B cell (primary cell): ENCODE measurements at regions not wholly inside any gene's neighbourhood (a gene's known extent, or its start where the extent isn't known, plus 50 kb on each side); places are given as distances from the start of the nearest gene placed in this dataset.
"Not testable (repeated sequence)": the region's sequence is repeated elsewhere in the genome, so short reads cannot be mapped to it uniquely, and the experiment has no call there.

ENCODE experiments used
- ATAC-seq: fragments of 200-7000 bp; cut with Tn5 transposase; one replicate; pipeline ENCODE4 v1.10.0; 2021; ENCODE audit warnings: low read depth, mild to moderate bottlenecking, moderate number of reproducible peaks, moderate library complexity
- CTCF ChIA-PET: fragments of 350-600 bp; sonication (Branson Sonifier 250); formaldehyde crosslinking; loops from one replicate; lab custom pipeline; 2021; ENCODE audit warnings: antibody characterized with exemption, inconsistent platforms; lab: Charles Lee
- POLR2A ChIA-PET: fragments of 350-600 bp; sonication (Branson Sonifier 250); formaldehyde crosslinking; loops from one replicate; lab custom pipeline; 2021; ENCODE audit warnings: antibody characterized with exemption; lab: Charles Lee
- DNase-seq: peaks from one replicate; pipeline ENCODE4 v3.0.0; 2013
- H2AFZ ChIP-seq: 2 replicates; pipeline ENCODE4 v1.6.1; 2012; ENCODE audit warnings: mild to moderate bottlenecking, low read depth, low read length; ENCODE audit not compliant: insufficient read depth, poor library complexity, severe bottlenecking
- H3K27ac ChIP-seq, 2 donors: 1 replicate in 1 of 2; 2 replicates in 1 of 2; pipeline ENCODE4 v1.5.1; 2012 to 2013; ENCODE audit warnings: low read length in 2 of 2, mild to moderate bottlenecking in 2 of 2, moderate library complexity in 1 of 2
- H3K27me3 ChIP-seq, 4 experiments: fragments of 200-600 bp in 1 of 4; sonication (generic) in 1 of 4; replicated peaks in 1 of 4; 1 replicate in 2 of 4; 2 replicates in 2 of 4; pipeline versions ENCODE4 v1.6.1 to v1.7.0; 2013 to 2016; ENCODE audit warnings: low read length in 3 of 4, mild to moderate bottlenecking in 2 of 4, mixed read lengths in 1 of 4, moderate library complexity in 1 of 4; ENCODE audit not compliant: insufficient read depth in 4 of 4, control insufficient read depth in 3 of 4; ENCODE audit errors: control extremely low read depth in 1 of 4
- H3K36me3 ChIP-seq, 2 experiments: replicated peaks in 1 of 2; 1 replicate in 1 of 2; 2 replicates in 1 of 2; pipeline versions ENCODE4 v1.6.1 to v1.7.1; 2013; ENCODE audit warnings: low read length in 1 of 2; ENCODE audit not compliant: insufficient read depth in 2 of 2, control insufficient read depth in 1 of 2; ENCODE audit errors: control extremely low read depth in 1 of 2, extremely low read depth in 1 of 2
- H3K4me1 ChIP-seq, 2 donors: fragments of 200-600 bp in 1 of 2; sonication (generic) in 1 of 2; 1 replicate in 1 of 2; 2 replicates in 1 of 2; pipeline versions ENCODE4 v1.5.1 to v1.6.1; 2013 to 2017; ENCODE audit warnings: low read length in 2 of 2; ENCODE audit not compliant: control insufficient read depth in 2 of 2, insufficient read depth in 2 of 2
- H3K4me2 ChIP-seq: replicated peaks from 2 replicates; pipeline ENCODE3; 2012; ENCODE audit warnings: mild to moderate bottlenecking, low read depth, low read length; ENCODE audit not compliant: poor library complexity, severe bottlenecking
- H3K4me3 ChIP-seq, 5 experiments: fragments of 200-600 bp in 1 of 5; sonication (generic) in 1 of 5; 1 replicate in 3 of 5; 2 replicates in 2 of 5; pipeline versions ENCODE4 v1.5.1 to v1.7.0; 2011 to 2016; ENCODE audit warnings: low read length in 4 of 5, mild to moderate bottlenecking in 4 of 5, low read depth in 2 of 5, control low read depth in 1 of 5, moderate library complexity in 1 of 5; ENCODE audit not compliant: insufficient read depth in 1 of 5; ENCODE audit errors: control extremely low read depth in 1 of 5, extremely low read depth in 1 of 5
- H3K79me2 ChIP-seq: fragments of 200-600 bp; sonication (generic); one replicate; pipeline ENCODE4 v1.6.0; 2016; ENCODE audit warnings: low read length; ENCODE audit not compliant: control insufficient read depth, insufficient read depth
- H3K9ac ChIP-seq: fragments of 200-600 bp; sonication (generic); 2 replicates; pipeline ENCODE4 v1.6.1; 2017; ENCODE audit warnings: mild to moderate bottlenecking, low read length, moderate library complexity
- H3K9me3 ChIP-seq, 3 donors: one replicate each; pipeline versions ENCODE4 v1.6.1 to v1.7.1; 2013; ENCODE audit warnings: low read length in 2 of 3; ENCODE audit not compliant: control insufficient read depth in 2 of 3, insufficient read depth in 1 of 3; ENCODE audit errors: control extremely low read depth in 1 of 3
- H4K20me1 ChIP-seq: 2 replicates; pipeline ENCODE4 v1.6.0; 2012; ENCODE audit warnings: mild to moderate bottlenecking, low read length; ENCODE audit not compliant: insufficient read depth, control insufficient read depth, poor library complexity, severe bottlenecking
- H3K27ac Mint-ChIP-seq: one replicate; pipeline ENCODE4 v1.8.0; 2021; ENCODE audit warnings: mixed read lengths
- H3K27me3 Mint-ChIP-seq: one replicate; pipeline ENCODE4 v1.8.0; 2021; ENCODE audit warnings: mixed read lengths
- H3K4me1 Mint-ChIP-seq: one replicate; pipeline ENCODE4 v1.8.0; 2021; ENCODE audit warnings: mixed read lengths
- H3K4me3 Mint-ChIP-seq: one replicate; pipeline ENCODE4 v1.8.0; 2021; ENCODE audit warnings: mixed read lengths
- H3K9me3 Mint-ChIP-seq: one replicate; pipeline ENCODE4 v1.8.0; 2022; ENCODE audit warnings: mixed read lengths; ENCODE audit not compliant: insufficient read depth
- CTCF ChIP-seq: fragments of 200-600 bp; IDR thresholded peaks from one replicate; pipeline ENCODE4 v1.8.0; 2022; ENCODE audit warnings: antibody characterized with exemption, mild to moderate bottlenecking
- EZH2 ChIP-seq: IDR thresholded peaks from 2 replicates; pipeline ENCODE4 v1.6.1; 2012; ENCODE audit warnings: borderline replicate concordance, low read depth, mild to moderate bottlenecking, moderate library complexity, low read length; ENCODE audit not compliant: insufficient read depth, poor library complexity, severe bottlenecking
- WGBS: methylation state at CpG from one replicate; pipeline ENCODE4 v1.1.5; 2013; ENCODE audit warnings: missing lambda C conversion rate; ENCODE audit not compliant: insufficient coverage; 5-methylcytosine and 5-hydroxymethylcytosine counted together
- intact Hi-C: fragments of 100-400 bp; cut with micrococcal nuclease; formaldehyde crosslinking; loops from one replicate; pipeline ENCODE4 v1.10.0; 2022

DNA sequence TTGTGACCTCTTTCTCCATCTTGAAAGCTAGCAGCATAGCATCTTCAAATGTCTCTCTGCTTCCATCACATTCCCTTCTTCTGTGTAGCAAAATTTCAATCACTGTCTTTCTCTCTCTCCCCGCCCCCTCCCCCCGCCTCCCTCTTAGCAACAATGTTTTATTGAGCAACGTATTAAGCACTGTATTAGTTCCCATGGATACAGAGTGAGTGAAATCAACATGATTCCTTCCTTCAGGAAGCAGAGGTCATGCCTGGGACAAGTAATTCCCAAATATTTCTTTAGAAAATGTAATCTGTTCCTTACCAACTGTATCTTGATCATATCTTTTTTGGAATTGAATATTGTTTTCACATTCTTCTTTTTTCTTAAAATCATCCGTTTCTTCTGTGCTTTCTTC lies 373.7 kb upstream of the NECTIN3 start:
- CTCF ChIA-PET, result no interaction called here

DNA sequence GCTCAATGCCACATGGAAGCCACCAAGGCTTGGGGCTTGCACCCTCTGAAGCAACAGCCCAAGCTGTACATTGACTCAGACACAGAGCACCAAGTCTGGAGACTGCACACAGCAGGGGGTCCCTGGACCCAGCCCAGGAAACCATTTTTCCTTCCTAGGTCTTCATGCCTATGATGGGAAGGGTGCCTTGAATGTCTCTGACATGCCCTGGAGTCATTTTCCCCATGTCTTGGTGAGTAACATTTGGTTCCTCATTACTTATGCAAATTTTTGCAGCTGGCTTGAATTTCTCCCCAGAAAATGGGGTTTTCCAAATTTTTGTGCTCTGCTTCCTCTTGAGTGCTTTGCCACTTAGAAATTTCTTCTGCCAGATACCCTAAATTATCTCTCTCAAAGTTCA lies 367.3 kb upstream of the NECTIN3 start:
- H3K27me3 Mint-ChIP-seq, H4K20me1 ChIP-seq, H3K27ac ChIP-seq, H3K4me3 ChIP-seq, H2AFZ ChIP-seq, H3K4me1 Mint-ChIP-seq, H3K4me1 ChIP-seq, H3K27ac Mint-ChIP-seq, H3K9me3 Mint-ChIP-seq, H3K4me3 Mint-ChIP-seq, H3K4me2 ChIP-seq, H3K9me3 ChIP-seq, H3K36me3 ChIP-seq, H3K79me2 ChIP-seq, intact Hi-C loops, DNase-seq, H3K9ac ChIP-seq, ATAC-seq, CTCF ChIA-PET, POLR2A ChIA-PET, H3K27me3 ChIP-seq: not testable (repeated sequence)

More for the DNA sequence above, 373.7 kb upstream of the NECTIN3 start:
- Histone ChIP-seq H3K4me3 (no peak overlapping the region), H2AFZ (no peak overlapping the region), H3K36me3 (no peaks in the 10 kb centered on the region), H4K20me1 (no peaks in the 10 kb centered on the region), H3K27me3 (no peaks in the 10 kb centered on the region), H3K4me1 (no peaks in the 10 kb centered on the region), H3K9ac (no peak overlapping the region), H3K27ac (no peak overlapping the region), H3K9me3 (no peaks in the 10 kb centered on the region), H3K4me2 (no peak overlapping the region), H3K79me2 (no peaks in the 10 kb centered on the region)
- intact Hi-C loops, result no loop called here
- Mint-ChIP-seq H3K4me1 (no peaks in the 10 kb centered on the region), H3K4me3 (no peak overlapping the region), H3K27me3 (no peaks in the 10 kb centered on the region), H3K9me3 (peaks cover 3% of the 10 kb centered on the region), H3K27ac (no peak overlapping the region)
- WGBS, result 100% methylated on average over 1 of the region's 4 CpGs
- DNase-seq (no peak), ATAC-seq (no peak)
- no peak for TF ChIP-seq EZH2
- no peak for TF ChIP-seq CTCF
- POLR2A ChIA-PET, result no interaction called here
